ENCODE measurements at regions not wholly inside any gene's neighbourhood (a gene's known extent, or its start where the extent isn't known, plus 50 kb on each side); places are given as distances from the start of the nearest gene placed in this dataset.

- Histone ChIP-seq H3K9me3 (no peaks in the 10 kb centered on the region), H3K4me1 (no peaks in the 10 kb centered on the region), H3K27ac (no peak overlapping the region), H3K27me3 (no peaks in the 10 kb centered on the region), H3K4me3 (no peak overlapping the region), H3K36me3 (no peaks in the 10 kb centered on the region)
- DNase-seq = no peak
- 34 to 62% methylated on average over 1 of the region's 1 CpG for WGBS, 2 donors
- TF ChIP-seq EP300 (IDR thresholded peaks at IDR 0.05) (no peak), CTCF (IDR thresholded peaks at IDR 0.05) (no peak), POLR2AphosphoS5 (IDR thresholded peaks at IDR 0.05) (no peak), POLR2A (IDR thresholded peaks at IDR 0.05) (no peak)
- intact Hi-C loops (cut with DNase I) = no loop called here
Measured at GRCh38 chr13:104408733-104409132, 1342.5 kb upstream of the SLC10A2 start.

GRCh38 chr13:104404325-104404724 is 1338.1 kb upstream of the SLC10A2 start:
- no peak overlapping the region for H3K4me3 ChIP-seq
- no peaks in the 10 kb centered on the region for H3K36me3 ChIP-seq
- intact Hi-C loops (cut with DNase I) = no loop called here
- no peaks in the 10 kb centered on the region for H3K9me3 ChIP-seq
- no peak overlapping the region for H3K27ac ChIP-seq
- H3K27me3 ChIP-seq = no peaks in the 10 kb centered on the region
- 32 to 66% methylated on average over 2 of the region's 2 CpGs for WGBS, 2 donors
- TF ChIP-seq POLR2AphosphoS5 (IDR thresholded peaks at IDR 0.05) (no peak), POLR2A (IDR thresholded peaks at IDR 0.05) (no peak), CTCF (IDR thresholded peaks at IDR 0.05) (no peak), EP300 (IDR thresholded peaks at IDR 0.05) (no peak)
- DNase-seq = no peak
- H3K4me1 ChIP-seq = no peaks in the 10 kb centered on the region

GRCh38 chr13:104389691-104390090 is 1323.5 kb upstream of the SLC10A2 start:
- no peak for DNase-seq
- no peaks in the 10 kb centered on the region for H3K27me3 ChIP-seq
- 17 to 61% methylated on average over 2 of the region's 2 CpGs for WGBS, 2 donors
- intact Hi-C loops (cut with DNase I) = no loop called here
- H3K4me1 ChIP-seq = no peaks in the 10 kb centered on the region
- H3K27ac ChIP-seq = no peak overlapping the region
- H3K9me3 ChIP-seq = no peaks in the 10 kb centered on the region
- H3K4me3 ChIP-seq = no peak overlapping the region
- H3K36me3 ChIP-seq = no peaks in the 10 kb centered on the region
- no peak for TF ChIP-seq EP300 (IDR thresholded peaks at IDR 0.05)
- no peak for TF ChIP-seq POLR2A (IDR thresholded peaks at IDR 0.05)
- no peak for TF ChIP-seq CTCF (IDR thresholded peaks at IDR 0.05)

- TF ChIP-seq EP300 (IDR thresholded peaks at IDR 0.05) = no peak
- no peak for TF ChIP-seq POLR2AphosphoS5 (IDR thresholded peaks at IDR 0.05)
- TF ChIP-seq POLR2A (IDR thresholded peaks at IDR 0.05) = no peak
- no peak for TF ChIP-seq CTCF (IDR thresholded peaks at IDR 0.05)
- no peaks in the 10 kb centered on the region for H3K36me3 ChIP-seq
- intact Hi-C loops (cut with DNase I) = no loop called here
- WGBS, 2 donors = 62% methylated on average over 3 of the region's 3 CpGs
- H3K27me3 ChIP-seq = no peaks in the 10 kb centered on the region
- H3K4me1 ChIP-seq = no peaks in the 10 kb centered on the region
- DNase-seq = no peak
- no peak overlapping the region for H3K27ac ChIP-seq
- no peak overlapping the region for H3K4me3 ChIP-seq
- no peaks in the 10 kb centered on the region for H3K9me3 ChIP-seq
Measured at GRCh38 chr13:104387510-104387909, 1321.3 kb upstream of the SLC10A2 start.

- WGBS, 2 donors = 68 to 83% methylated on average over 2 of the region's 2 CpGs
- H3K4me1 ChIP-seq = no peaks in the 10 kb centered on the region
- intact Hi-C loops (cut with DNase I) = no loop called here
- H3K9me3 ChIP-seq = no peaks in the 10 kb centered on the region
- no peak for TF ChIP-seq EP300 (IDR thresholded peaks at IDR 0.05)
- TF ChIP-seq POLR2AphosphoS5 (IDR thresholded peaks at IDR 0.05) = no peak
- TF ChIP-seq POLR2A (IDR thresholded peaks at IDR 0.05) = no peak
- no peak for TF ChIP-seq CTCF (IDR thresholded peaks at IDR 0.05)
- H3K27me3 ChIP-seq = no peaks in the 10 kb centered on the region
- H3K27ac ChIP-seq = no peak overlapping the region
- H3K4me3 ChIP-seq = no peak overlapping the region
- no peak for DNase-seq
- H3K36me3 ChIP-seq = no peaks in the 10 kb centered on the region
Measured at GRCh38 chr13:104385404-104385803, 1319.2 kb upstream of the SLC10A2 start.
